ENCODE measurements at regions not wholly inside any gene's neighbourhood (a gene's known extent, or its start where the extent isn't known, plus 50 kb on each side); places are given as distances from the start of the nearest gene placed in this dataset.

DNA sequence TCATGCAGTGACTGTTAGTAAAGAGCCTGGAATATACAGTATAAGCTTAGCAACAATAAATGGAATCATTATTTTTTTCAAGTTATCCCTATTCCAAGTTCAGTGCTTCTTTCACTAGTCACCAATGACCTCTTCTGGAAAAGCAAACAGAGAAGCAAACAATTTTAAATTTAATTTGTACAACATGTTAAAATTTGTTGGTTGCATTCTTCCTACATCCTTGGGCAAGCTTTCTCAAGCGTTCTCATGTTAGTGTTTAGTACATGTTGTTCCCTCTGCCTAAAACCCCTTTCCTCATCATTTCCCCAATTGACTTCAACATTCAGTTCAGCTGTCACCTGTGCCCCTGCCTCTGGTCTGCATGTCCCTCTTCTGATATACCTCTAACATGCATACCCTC is 123.4 kb downstream of the SEC61B start:
- intact Hi-C loops (cut with DNase I; ENCODE audit: low total_unique reads): no loop called here
- H3K4me3 ChIP-seq: no peak overlapping the region
- TF ChIP-seq, protein P1, sequence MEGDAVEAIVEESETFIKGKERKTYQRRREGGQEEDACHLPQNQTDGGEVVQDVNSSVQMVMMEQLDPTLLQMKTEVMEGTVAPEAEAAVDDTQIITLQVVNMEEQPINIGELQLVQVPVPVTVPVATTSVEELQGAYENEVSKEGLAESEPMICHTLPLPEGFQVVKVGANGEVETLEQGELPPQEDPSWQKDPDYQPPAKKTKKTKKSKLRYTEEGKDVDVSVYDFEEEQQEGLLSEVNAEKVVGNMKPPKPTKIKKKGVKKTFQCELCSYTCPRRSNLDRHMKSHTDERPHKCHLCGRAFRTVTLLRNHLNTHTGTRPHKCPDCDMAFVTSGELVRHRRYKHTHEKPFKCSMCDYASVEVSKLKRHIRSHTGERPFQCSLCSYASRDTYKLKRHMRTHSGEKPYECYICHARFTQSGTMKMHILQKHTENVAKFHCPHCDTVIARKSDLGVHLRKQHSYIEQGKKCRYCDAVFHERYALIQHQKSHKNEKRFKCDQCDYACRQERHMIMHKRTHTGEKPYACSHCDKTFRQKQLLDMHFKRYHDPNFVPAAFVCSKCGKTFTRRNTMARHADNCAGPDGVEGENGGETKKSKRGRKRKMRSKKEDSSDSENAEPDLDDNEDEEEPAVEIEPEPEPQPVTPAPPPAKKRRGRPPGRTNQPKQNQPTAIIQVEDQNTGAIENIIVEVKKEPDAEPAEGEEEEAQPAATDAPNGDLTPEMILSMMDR (IDR thresholded peaks at IDR 0.05): no peak
- no peaks in the 10 kb centered on the region for H3K36me3 ChIP-seq
- H3K9me3 ChIP-seq: no peaks in the 10 kb centered on the region
- no peak overlapping the region for H3K27ac ChIP-seq
- no peak for DNase-seq
- no peaks in the 10 kb centered on the region for H3K27me3 ChIP-seq
- no peaks in the 10 kb centered on the region for H3K4me1 ChIP-seq

DNA sequence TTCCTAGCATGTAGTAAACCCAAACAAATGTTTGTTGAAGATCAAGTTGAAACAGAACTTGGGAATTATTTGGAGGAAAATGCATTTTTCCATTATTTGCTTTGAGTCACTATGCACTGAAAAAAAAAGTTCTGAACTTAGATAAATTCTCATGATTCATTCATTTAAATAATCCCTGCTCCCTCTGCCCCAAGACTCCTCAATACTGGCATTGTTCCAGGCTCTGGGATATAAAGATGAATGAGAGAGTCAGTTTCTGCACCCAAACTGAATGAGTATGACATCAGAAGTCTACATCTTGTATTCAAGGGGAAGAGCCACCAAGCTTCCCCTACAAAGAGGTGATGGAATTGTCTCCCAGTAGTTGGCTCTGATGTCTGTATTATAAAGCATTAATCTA is 123.9 kb downstream of the SEC61B start:
- Histone ChIP-seq H3K27ac (no peak overlapping the region), H3K36me3 (no peaks in the 10 kb centered on the region), H3K9me3 (no peaks in the 10 kb centered on the region), H3K27me3 (no peaks in the 10 kb centered on the region), H3K4me1 (no peaks in the 10 kb centered on the region), H3K4me3 (no peak overlapping the region)
- intact Hi-C loops (cut with DNase I; ENCODE audit: low total_unique reads): no loop called here
- no peak for DNase-seq
- TF ChIP-seq, protein P1 (IDR thresholded peaks at IDR 0.05): no peak

DNA sequence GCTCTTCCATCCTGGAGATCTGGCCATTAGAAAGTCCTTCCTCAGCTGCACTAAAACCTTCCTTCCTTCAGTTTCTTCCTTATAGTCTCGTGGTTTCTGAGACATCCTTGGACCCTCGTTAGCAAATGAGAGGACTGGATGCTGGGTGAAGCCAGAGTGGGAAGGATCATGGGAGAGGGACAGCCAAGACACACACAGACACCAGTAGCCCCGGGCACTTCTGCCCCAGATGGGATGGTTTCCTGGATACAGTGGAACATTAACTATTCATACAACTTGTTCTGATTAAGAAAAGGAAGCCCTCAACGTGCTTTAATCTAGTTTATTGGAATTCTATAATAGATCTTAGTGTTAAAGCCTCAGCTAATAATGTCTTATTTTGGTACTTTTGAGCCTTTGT is 125.5 kb downstream of the SEC61B start:
- Histone ChIP-seq H3K4me1 (peaks cover 0 to 3% (median 0%) of the 10 kb centered on the region in 4 donors), H3K27ac (no peak overlapping the region), H3K4me3 (no peak overlapping the region), H3K27me3 (no peaks in the 10 kb centered on the region), H3K36me3 (no peaks in the 10 kb centered on the region), H3K9me3 (no peaks in the 10 kb centered on the region)
- TF ChIP-seq, protein P1 (IDR thresholded peaks at IDR 0.05): no peak
- no peak for DNase-seq
- intact Hi-C loops (cut with DNase I; ENCODE audit: low total_unique reads): no loop called here

DNA sequence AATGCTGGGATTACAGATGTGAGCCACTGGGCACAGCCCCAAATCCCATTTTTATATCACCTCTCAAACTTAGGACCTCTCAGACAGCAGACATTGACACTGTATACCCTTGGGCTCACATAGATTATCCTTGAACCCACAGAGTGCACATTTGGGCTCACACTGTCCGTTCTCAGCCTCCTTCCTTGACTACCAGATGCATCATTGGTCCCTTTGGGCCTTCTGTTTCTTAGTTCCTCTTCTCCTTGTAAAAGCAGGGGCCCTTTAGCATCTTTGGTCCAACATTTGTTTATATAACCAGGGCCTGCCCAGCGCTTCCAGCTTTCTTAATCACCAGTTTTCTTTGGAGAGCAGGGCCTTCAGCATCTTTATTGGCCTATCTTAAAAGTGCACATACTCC is 126.2 kb downstream of the SEC61B start:
- Histone ChIP-seq H3K27ac (no peak overlapping the region), H3K4me3 (no peak overlapping the region), H3K36me3 (no peaks in the 10 kb centered on the region), H3K27me3 (no peaks in the 10 kb centered on the region), H3K9me3 (no peaks in the 10 kb centered on the region), H3K4me1 (peaks cover 0 to 10% (median 5%) of the 10 kb centered on the region in 4 donors)
- intact Hi-C loops (cut with DNase I; ENCODE audit: low total_unique reads): no loop called here
- DNase-seq: no peak
- TF ChIP-seq, protein P1 (IDR thresholded peaks at IDR 0.05): no peak

DNA sequence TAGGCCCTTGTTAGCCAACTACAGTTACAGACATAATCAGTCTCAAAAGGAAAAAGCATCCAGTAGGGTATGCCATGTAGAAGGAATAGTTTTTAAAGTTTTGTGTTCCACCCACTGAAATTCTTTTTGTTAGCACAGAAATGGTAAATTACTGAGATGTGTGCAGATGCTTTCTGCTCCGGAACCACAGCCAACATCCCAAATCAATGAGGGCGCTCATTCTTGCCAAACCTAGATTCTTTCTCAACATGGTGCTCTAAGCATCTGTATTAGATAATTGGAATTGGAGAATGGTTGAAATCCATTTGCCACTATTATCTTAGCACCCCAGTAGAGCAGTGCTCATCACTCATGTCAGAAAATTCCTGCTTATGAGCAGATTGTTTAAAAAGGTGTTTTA is 127.8 kb downstream of the SEC61B start:
- Histone ChIP-seq H3K4me3 (no peak overlapping the region), H3K27me3 (no peaks in the 10 kb centered on the region), H3K36me3 (no peaks in the 10 kb centered on the region), H3K27ac (no peak overlapping the region), H3K4me1 (peaks cover 0 to 20% (median 12%) of the 10 kb centered on the region in 4 donors), H3K9me3 (no peaks in the 10 kb centered on the region)
- TF ChIP-seq, protein P1 (IDR thresholded peaks at IDR 0.05): no peak
- intact Hi-C loops (cut with DNase I; ENCODE audit: low total_unique reads): no loop called here
- DNase-seq: no peak

DNA sequence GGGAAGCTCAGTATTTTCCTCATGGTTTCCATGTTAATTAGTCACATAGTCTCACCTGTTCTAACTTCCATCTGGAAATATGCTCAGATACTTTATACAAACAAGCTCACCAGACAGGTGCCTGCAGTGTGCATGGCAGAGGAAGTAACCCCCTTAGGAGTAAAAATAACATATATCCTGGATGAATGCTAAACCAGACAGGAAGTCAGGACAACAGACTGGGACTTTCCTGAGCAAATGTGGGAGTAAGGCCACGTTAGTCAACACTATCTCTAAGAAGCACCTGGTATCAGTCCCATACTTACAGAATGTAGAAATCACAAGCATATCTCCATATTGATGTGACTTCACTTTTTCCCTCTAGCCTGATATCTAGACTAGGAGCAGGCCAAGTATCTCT is 128.4 kb downstream of the SEC61B start:
- no peak overlapping the region for H3K27ac ChIP-seq

More for the DNA sequence above, 128.4 kb downstream of the SEC61B start:
- TF ChIP-seq, protein P1 (IDR thresholded peaks at IDR 0.05): no peak
- H3K9me3 ChIP-seq: no peaks in the 10 kb centered on the region
- intact Hi-C loops (cut with DNase I; ENCODE audit: low total_unique reads): no loop called here
- peaks cover 0 to 20% (median 12%) of the 10 kb centered on the region in 4 donors for H3K4me1 ChIP-seq
- no peaks in the 10 kb centered on the region for H3K36me3 ChIP-seq
- no peaks in the 10 kb centered on the region for H3K27me3 ChIP-seq
- no peak overlapping the region for H3K4me3 ChIP-seq
- DNase-seq: no peak

All from tibial artery (tissue), 4 donors.